Globus pallidus (tissue), 1 donor: ENCODE measurements at regions not wholly inside any gene's neighbourhood (a gene's known extent, or its start where the extent isn't known, plus 50 kb on each side); places are given as distances from the start of the nearest gene placed in this dataset.

Experiments
- DNase-seq: peaks from one replicate; pipeline ENCODE4 v3.0.0-alpha.2; 2015; ENCODE audit warnings: low spot score

DNA sequence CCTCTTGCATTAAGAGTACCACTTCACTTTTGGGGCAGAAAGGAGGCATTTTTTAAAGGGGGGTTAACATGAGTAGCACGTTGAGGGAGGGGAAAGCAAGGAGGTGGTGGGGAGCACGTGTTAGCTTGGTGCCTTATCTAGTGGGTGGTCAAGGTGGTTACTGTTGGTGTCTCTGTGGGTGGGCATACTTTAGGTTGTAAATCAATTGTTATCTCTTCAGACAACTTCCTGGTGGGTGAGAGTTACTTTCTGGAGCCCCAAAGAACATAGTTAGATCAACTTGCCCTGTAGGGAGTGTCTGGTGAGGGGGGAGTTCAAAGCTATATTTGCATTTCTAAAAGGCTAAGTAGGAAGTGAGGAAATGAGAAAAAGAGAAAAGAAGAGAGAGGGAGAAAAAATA, 297.7 kb upstream of the CLNK start:
- no peak for DNase-seq

- DNase-seq, result no peak
Measured at GRCh38 chr4:10981576-10981975, 297.0 kb upstream of the CLNK start.

DNA sequence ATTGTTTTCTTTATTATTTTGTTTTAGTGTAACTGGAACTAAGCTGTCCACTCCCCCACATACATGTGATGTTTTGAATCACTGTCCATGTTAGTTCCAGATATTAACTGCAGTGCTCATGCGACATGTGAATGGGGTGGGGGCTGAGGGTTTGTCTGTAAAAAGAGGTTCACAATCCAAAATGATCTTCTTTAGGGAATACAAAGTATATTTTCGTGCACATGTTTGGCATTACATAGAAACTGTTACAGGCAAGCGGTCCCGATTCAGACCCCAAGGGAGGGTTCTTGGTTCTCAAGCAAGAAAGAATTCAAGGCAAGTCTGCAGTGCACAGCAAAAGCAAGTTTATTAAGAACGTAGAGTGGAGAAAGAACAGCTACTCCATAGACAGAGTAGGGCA, 296.5 kb upstream of the CLNK start:
- DNase-seq, result no peak

- no peak for DNase-seq
Measured at GRCh38 chr4:10979032-10979431, 294.5 kb upstream of the CLNK start.

DNA sequence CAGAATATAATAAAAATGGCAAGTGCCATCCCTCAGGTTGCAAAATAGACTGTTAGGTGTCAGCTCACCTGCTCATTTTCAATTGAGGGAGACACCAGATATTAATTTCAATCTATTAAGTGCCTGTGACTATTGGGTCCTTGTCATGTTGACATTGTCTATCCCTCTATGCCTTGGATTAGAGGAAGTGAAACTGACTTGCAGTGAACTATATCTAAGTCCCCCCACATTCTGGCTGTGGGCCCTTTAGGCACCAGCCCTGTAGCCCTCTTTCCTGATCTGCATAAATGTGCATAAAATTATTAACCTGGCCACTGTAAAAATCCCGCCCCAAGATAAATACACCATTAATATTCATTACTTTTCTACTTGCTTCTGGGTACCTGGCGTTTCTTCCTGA, 293.0 kb upstream of the CLNK start:
- DNase-seq, result no peak

DNA sequence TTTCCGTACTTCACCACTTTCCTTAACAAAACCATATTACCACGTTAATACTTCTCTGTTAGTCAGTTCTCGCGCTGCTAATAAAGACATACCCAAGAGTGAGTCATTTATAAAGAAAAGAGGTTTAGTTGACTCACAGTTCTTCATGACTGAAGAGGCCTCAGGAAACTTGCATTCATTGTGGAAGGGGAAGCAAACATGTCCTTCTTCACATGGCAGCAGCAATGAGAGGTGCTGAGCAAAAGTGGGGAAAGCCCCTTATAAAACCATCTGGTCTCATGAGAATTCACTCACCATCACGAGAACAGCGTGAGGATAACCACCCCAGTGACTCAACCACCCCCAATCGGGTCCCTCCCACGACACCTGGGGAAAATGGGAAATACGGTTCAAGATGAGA, 289.8 kb upstream of the CLNK start:
- no peak for DNase-seq

DNA sequence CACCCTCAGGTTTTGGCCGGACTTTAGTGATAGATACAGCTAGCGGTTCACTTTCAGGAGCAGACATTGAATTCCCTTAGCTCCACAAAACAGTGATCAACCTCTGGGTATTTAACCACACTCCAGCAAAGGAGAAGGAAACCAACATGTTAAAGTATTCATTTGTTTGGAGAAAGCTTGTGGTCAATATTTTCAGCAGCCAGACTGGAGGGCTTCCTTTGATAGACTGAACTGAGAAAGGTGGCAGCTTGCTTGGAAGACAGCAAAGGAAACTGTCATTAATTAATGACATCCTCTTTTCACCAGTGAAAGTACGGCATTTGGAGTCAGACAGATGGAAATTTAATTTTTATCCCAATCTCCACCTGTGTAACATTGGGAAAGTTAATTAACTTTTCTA, 289.1 kb upstream of the CLNK start:
- DNase-seq, result no peak

DNA sequence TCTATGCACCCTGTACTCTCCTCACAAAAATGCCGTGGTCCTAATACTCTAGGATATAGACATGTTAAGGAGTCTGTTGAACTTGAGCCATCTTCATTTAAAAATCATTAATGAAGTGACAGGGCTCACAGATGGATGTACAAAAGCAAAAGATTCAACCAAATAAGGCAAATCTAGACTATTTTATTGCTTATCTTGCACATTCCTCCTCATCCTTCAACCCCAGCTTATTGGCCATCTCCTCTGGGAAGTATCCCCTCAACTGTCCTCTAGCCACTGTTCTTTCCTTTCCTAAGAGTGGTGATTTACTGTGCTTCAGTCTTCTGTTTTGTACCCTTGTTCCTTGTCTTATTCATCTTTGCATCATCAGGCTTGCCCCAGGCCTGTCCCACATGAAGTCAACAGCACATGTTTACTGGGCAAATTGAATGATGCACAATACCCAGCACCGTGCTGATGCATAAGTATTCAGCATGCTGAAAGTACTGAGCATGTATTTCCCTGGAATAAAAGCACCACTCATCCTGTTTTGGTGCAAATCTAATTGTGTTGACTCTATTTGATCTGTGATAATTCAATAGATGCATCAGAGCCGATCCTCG, 287.3 kb upstream of the CLNK start:
- DNase-seq, result no peak

- no peak for DNase-seq
Measured at GRCh38 chr4:10965196-10965595, 280.6 kb upstream of the CLNK start.

DNA sequence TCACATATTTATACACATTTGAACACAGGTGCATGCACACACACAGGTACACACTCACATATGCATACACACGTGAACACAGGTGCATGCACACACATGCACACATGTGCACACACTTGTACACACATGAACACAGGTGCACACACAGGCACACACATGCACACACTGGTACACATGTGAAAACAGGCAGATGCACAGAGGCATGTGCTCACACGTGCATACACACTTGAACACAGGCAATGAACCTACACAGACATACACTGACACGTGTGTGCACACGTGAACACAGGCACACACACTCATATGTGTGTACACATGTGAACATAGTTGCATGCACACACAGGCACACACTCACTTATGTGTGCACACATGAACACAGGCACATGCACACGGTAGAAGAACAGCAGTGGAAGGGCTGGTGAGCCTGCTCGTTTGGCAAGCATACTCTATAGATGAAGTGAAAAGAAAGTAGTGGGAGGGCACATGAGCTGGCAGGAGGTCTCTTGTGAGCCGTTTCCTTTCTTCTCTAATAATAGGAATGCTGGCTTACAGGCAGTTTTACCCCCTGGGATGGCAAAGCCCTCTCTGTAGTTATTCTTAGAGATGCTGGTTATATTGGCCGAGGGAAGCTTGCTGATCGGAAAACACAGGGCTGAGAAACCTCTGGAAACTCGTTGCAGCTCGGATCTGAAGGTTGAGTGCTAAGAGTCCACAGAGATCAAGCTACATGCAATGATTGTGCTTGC, 279.6 kb upstream of the CLNK start:
- DNase-seq, result no peak

GRCh38 chr4:10963241-10963640, 278.7 kb upstream of the CLNK start:
- DNase-seq, result no peak

DNA sequence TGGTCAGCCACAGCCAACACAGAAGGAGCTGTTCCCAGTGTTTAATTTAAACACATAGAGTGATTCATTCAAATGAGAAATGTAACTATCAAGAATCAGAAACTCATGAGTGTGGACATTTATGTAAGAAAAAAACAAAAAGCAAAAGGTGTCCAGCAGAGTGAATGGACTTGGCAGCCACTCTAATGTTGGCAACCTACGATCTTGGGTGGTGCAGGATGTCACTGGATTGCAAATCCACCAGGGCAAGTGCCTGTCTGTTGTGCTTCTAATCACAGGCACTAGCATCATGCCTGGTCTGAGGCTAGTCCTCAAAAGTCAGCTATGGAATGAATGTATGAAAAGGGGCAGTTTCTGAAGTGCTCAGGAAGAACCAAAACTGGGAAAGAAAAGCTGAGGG, 277.7 kb upstream of the CLNK start:
- DNase-seq, result no peak

- no peak for DNase-seq
Measured at GRCh38 chr4:10960389-10960788, 275.8 kb upstream of the CLNK start.

GRCh38 chr4:10959586-10959985, 275.0 kb upstream of the CLNK start:
- DNase-seq, result no peak

DNA sequence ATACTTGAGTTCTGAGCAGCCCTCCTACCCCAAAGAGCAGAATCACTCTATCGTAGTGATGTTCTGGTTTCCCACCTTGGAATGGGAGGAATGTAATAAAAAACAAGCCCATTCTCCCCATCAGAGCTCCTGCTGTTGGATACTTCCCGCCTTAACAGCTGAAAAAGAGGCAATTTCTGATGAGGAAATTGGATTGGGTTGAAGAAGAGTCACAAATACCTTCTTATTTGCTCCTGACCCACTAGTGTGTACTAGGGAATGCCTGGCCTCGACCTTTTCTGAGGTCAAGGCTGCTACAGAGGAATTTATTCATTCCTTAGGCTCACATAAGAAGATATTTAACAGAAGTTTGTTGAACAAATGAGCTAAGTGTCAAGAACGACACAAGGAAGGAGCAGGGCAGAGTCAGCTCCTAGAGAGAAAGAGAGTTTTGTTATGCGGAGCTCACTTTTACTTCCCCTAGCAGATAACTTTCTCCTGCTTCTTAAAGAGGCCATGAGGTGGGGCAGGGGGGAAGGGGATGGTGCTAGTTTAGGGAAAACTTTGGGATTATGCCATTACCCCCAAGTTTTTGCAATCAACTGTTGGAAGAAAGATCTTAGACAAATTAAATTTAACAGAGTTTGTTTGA, 273.8 kb upstream of the CLNK start:
- no peak for DNase-seq

DNA sequence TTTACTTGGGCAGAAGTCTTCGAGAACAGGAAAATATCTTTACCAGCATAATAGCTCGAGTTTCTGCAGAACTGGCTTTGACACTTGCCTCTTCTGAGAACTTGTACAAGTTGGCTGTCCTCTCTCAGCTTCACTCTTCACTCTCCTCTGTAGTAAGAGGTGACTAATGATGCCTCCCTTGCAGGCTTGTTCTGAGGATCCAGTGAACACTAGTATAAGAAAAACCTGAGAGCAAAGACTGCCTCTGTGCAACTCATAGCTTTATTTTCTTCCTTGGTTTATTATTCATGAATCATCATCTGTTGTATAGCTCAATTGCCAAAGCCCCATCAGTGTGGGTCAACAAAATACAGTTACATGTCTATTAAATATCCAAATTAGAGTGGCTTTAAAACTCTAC, 266.7 kb upstream of the CLNK start:
- DNase-seq, result no peak

- DNase-seq, result peak; percentile 7
Measured at GRCh38 chr4:10949039-10949733, 264.6 kb upstream of the CLNK start.

- no peak for DNase-seq
Measured at GRCh38 chr4:10947898-10948297, 263.3 kb upstream of the CLNK start.

GRCh38 chr4:10944321-10944720, 259.8 kb upstream of the CLNK start:
- no peak for DNase-seq

DNA sequence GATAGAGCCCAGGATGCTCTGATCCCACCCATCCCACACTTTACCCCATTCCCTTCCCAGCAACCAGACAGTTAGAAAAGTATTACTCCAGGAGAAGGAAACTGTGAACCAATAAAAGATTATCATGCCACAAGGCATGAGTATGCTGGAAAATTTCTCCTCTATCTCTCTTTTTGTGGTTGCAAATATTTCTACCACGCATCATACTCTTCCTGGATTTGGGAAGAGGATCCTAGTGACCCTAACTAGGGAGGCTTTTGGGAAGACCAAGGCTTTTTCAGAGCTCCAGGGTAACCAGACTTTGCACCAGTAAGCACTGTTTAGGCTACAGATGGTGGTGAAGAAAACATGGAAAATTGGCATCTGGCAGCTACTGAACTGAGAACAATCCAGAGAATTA, 257.6 kb upstream of the CLNK start:
- no peak for DNase-seq

- no peak for DNase-seq
Measured at GRCh38 chr4:10929818-10930217, 245.2 kb upstream of the CLNK start.

GRCh38 chr4:10925996-10926395, 241.4 kb upstream of the CLNK start:
- DNase-seq, result peak; percentile 7

GRCh38 chr4:10924274-10924673, 239.7 kb upstream of the CLNK start:
- DNase-seq, result no peak
